Tibial nerve (tissue), 4 donors: ENCODE measurements at regions not wholly inside any gene's neighbourhood (a gene's known extent, or its start where the extent isn't known, plus 50 kb on each side); places are given as distances from the start of the nearest gene placed in this dataset.

Experiments
- DNase-seq, 2 donors: peaks; one replicate each; pipeline ENCODE4 v3.0.0-alpha.2; 2019; ENCODE audit warnings: low spot score in 2 of 2
- H3K27ac ChIP-seq, 4 donors: fragments of 200-600 bp; sonication (generic) in 3 of 4; one replicate each; pipeline ENCODE4 v1.5.1; 2017 to 2019; ENCODE audit warnings: mild to moderate bottlenecking in 1 of 4
- H3K27me3 ChIP-seq, 2 donors: fragments of 200-600 bp; sonication (generic) in 1 of 2; one replicate each; pipeline versions ENCODE4 v1.5.1 to v1.6.0; 2017 to 2019
- H3K36me3 ChIP-seq, 3 donors: fragments of 200-600 bp; sonication (generic); one replicate each; pipeline ENCODE4 v1.5.1; 2018 to 2019
- H3K4me1 ChIP-seq, 4 donors: fragments of 200-600 bp; sonication (generic) in 3 of 4; one replicate each; pipeline ENCODE4 v1.5.1; 2017 to 2019
- H3K4me3 ChIP-seq, 4 donors: fragments of 200-600 bp; sonication (generic) in 3 of 4; one replicate each; pipeline ENCODE4 v1.5.1; 2017 to 2019; ENCODE audit warnings: mild to moderate bottlenecking in 1 of 4, moderate library complexity in 1 of 4
- H3K9me3 ChIP-seq, 4 donors: fragments of 200-600 bp; sonication (generic) in 3 of 4; one replicate each; pipeline ENCODE4 v1.5.1; 2017 to 2019
- CTCF ChIP-seq, 5 experiments: fragments of 200-600 bp in 3 of 5; fragments of 450-650 bp in 2 of 5; sonication (generic) in 3 of 5; IDR thresholded peaks; one replicate each; pipeline ENCODE4 v1.5.1; 2016 to 2019; ENCODE audit warnings: antibody characterized with exemption in 5 of 5, mild to moderate bottlenecking in 3 of 5, moderate library complexity in 2 of 5
- EP300 ChIP-seq, 2 donors: sonication (generic); formaldehyde crosslinking; IDR thresholded peaks; one replicate each; pipeline ENCODE4 v1.6.1; 2017; ENCODE audit warnings: antibody characterized with exemption in 2 of 2, mild to moderate bottlenecking in 1 of 2
- POLR2A ChIP-seq, 2 donors: fragments of 450-650 bp; IDR thresholded peaks; one replicate each; pipeline ENCODE4 v1.6.1; 2017; ENCODE audit warnings: antibody characterized with exemption in 2 of 2, mild to moderate bottlenecking in 2 of 2, moderate library complexity in 2 of 2
- WGBS, 2 donors: methylation state at CpG; one replicate each; pipeline ENCODE4 v1.1.5; 2018; 5-methylcytosine and 5-hydroxymethylcytosine counted together

- whole genome bisulfite sequencing, 2 donors = 87 to 89% methylated on average over 7 of the region's 7 CpGs
- TF ChIP-seq CTCF (IDR thresholded peaks at IDR 0.05) = no peak
- no peak for TF ChIP-seq POLR2A (IDR thresholded peaks at IDR 0.05)
- TF ChIP-seq EP300 (IDR thresholded peaks at IDR 0.05) = no peak
- DNase-seq = no peak
These were observed 121.0 kb downstream of the MRPL14 start for GRCh38 chr6:44006123-44006871.

GRCh38 chr6:44005507-44005903, 121.7 kb downstream of the MRPL14 start:
- no peak for DNase-seq
- H3K27ac ChIP-seq = no peak overlapping the region
- no peaks in the 10 kb centered on the region for H3K36me3 ChIP-seq
- 72 to 88% methylated on average over 3 of the region's 3 CpGs for WGBS, 2 donors
- H3K4me1 ChIP-seq = peaks cover 0 to 30% (median 12%) of the 10 kb centered on the region in 4 donors
- no peaks in the 10 kb centered on the region for H3K9me3 ChIP-seq
- TF ChIP-seq CTCF (IDR thresholded peaks at IDR 0.05) (no peak), POLR2A (IDR thresholded peaks at IDR 0.05) (no peak), EP300 (IDR thresholded peaks at IDR 0.05) (no peak)
- no peak overlapping the region for H3K4me3 ChIP-seq
- peaks cover 0 to 25% of the 10 kb centered on the region in 2 donors for H3K27me3 ChIP-seq

More at GRCh38 chr6:44006123-44006871, 121.0 kb downstream of the MRPL14 start:
- Histone ChIP-seq H3K36me3 (no peaks in the 10 kb centered on the region), H3K27me3 (peaks cover 0 to 20% of the 10 kb centered on the region in 2 donors), H3K4me1 (peaks cover 0 to 26% (median 12%) of the 10 kb centered on the region in 4 donors), H3K4me3 (no peak overlapping the region), H3K9me3 (no peaks in the 10 kb centered on the region), H3K27ac (no peak overlapping the region)

GRCh38 chr6:44004625-44005506, 122.4 kb downstream of the MRPL14 start:
- no peaks in the 10 kb centered on the region for H3K9me3 ChIP-seq
- H3K27me3 ChIP-seq = peaks cover 0 to 25% of the 10 kb centered on the region in 2 donors
- WGBS, 2 donors = 57 to 66% methylated on average over 6 to 7 of the region's 7 CpGs
- TF ChIP-seq EP300 (IDR thresholded peaks at IDR 0.05) (no peak), CTCF (IDR thresholded peaks at IDR 0.05) (peak in 2 of 5 experiments; percentile 18 to 24)
- peaks cover 0 to 30% (median 12%) of the 10 kb centered on the region in 4 donors for H3K4me1 ChIP-seq
- H3K4me3 ChIP-seq = no peak overlapping the region
- H3K27ac ChIP-seq = no peak overlapping the region
- no peak for DNase-seq
- H3K36me3 ChIP-seq = no peaks in the 10 kb centered on the region

- Histone ChIP-seq H3K4me1 (peaks cover 0 to 30% (median 12%) of the 10 kb centered on the region in 4 donors), H3K9me3 (no peaks in the 10 kb centered on the region), H3K4me3 (no peak overlapping the region), H3K27me3 (peaks cover 0 to 25% of the 10 kb centered on the region in 2 donors), H3K27ac (no peak overlapping the region), H3K36me3 (no peaks in the 10 kb centered on the region)
- no peak for DNase-seq
- no peak for TF ChIP-seq POLR2A (IDR thresholded peaks at IDR 0.05)
- no peak for TF ChIP-seq CTCF (IDR thresholded peaks at IDR 0.05)
- no peak for TF ChIP-seq EP300 (IDR thresholded peaks at IDR 0.05)
- WGBS, 2 donors = 78 to 83% methylated on average over 8 to 9 of the region's 9 CpGs
These were observed 123.1 kb downstream of the MRPL14 start for GRCh38 chr6:44004136-44004535.
